ENCODE measurements at regions not wholly inside any gene's neighbourhood (a gene's known extent, or its start where the extent isn't known, plus 50 kb on each side); places are given as distances from the start of the nearest gene placed in this dataset.

DNA sequence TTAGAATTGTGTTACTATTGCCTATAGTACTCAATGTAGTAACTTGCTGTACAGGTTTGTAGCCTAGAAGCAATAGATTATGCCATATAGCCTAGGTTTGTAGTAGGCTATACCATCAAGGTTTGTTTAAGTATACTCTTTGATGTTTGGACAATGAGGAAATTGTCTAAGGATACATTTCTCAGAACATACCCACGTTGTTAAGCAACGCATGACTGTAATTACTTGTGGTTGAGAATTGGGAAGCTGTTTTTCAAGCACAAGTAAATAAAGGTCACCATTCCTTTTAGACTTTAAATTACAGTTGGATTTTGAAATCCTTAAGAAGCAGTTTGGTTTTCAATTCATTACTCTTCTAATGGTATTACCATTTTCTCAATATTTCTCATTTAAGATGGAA, 89.8 kb upstream of the KCNH7 start:
- Histone ChIP-seq H3K9me1 (ENCODE audit: control insufficient read depth, insufficient read depth, low read length) (no peaks in the 10 kb centered on the region), H3K9ac (ENCODE audit: insufficient read depth in 1 of 2, low read depth in 2 of 2, low read length in 2 of 2) (no peak overlapping the region), H3K4me1 (replicated peaks in 1 of 2; ENCODE audit: control insufficient read depth in 2 of 2, insufficient read depth in 2 of 2, low read length in 2 of 2) (no peaks in the 10 kb centered on the region), H3K4me2 (ENCODE audit: insufficient read depth, low read length) (no peak overlapping the region), H4K20me1 (replicated peaks; ENCODE audit: control insufficient read depth, insufficient read depth, low read length) (no peaks in the 10 kb centered on the region), H3K4me3 (no peak overlapping the region), H2AFZ (ENCODE audit: low read depth, low read length) (no peak overlapping the region), H3K27ac (ENCODE audit: extremely low read depth, low read depth, low read length) (no peak overlapping the region), H3K27me3 (ENCODE audit: control insufficient read depth in 2 of 2, insufficient read depth in 2 of 2, low read length in 2 of 2) (no peaks in the 10 kb centered on the region), H3K36me3 (ENCODE audit: control insufficient read depth, insufficient read depth, low read length) (no peaks in the 10 kb centered on the region), H3K79me2 (ENCODE audit: control insufficient read depth, insufficient read depth, low read length) (no peaks in the 10 kb centered on the region), H3K9me3 (replicated peaks; ENCODE audit: control insufficient read depth, insufficient read depth, low read depth, low read length) (no peaks in the 10 kb centered on the region)
- intact Hi-C loops (cut with micrococcal nuclease) (no loop called here), in situ Hi-C loops (cut with MboI) (no loop called here)
- POLR2A ChIA-PET, result no interaction called here
- TF ChIP-seq KLF16 (IDR thresholded peaks at IDR 0.05) (no peak), ZKSCAN8 (CRISPR knock-in tag; IDR thresholded peaks at IDR 0.05) (no peak), NFIC (IDR thresholded peaks at IDR 0.05) (no peak), SAFB (IDR thresholded peaks at IDR 0.05; ENCODE audit: borderline replicate concordance, low read depth, low read length) (no peak)
- TF ChIP-seq, protein P1, sequence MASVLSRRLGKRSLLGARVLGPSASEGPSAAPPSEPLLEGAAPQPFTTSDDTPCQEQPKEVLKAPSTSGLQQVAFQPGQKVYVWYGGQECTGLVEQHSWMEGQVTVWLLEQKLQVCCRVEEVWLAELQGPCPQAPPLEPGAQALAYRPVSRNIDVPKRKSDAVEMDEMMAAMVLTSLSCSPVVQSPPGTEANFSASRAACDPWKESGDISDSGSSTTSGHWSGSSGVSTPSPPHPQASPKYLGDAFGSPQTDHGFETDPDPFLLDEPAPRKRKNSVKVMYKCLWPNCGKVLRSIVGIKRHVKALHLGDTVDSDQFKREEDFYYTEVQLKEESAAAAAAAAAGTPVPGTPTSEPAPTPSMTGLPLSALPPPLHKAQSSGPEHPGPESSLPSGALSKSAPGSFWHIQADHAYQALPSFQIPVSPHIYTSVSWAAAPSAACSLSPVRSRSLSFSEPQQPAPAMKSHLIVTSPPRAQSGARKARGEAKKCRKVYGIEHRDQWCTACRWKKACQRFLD (CRISPR knock-in tag; IDR thresholded peaks at IDR 0.05), result no peak
- WGBS (ENCODE audit: insufficient coverage, low coverage, missing lambda C conversion rate), result 0% methylated on average over 2 of the region's 2 CpGs
- DNase-seq (ENCODE audit: extremely low read depth in 1 of 4, low spot score in 3 of 4) (no peak), FAIRE-seq (no peak), ATAC-seq (no peak)
- CTCF ChIA-PET (ENCODE audit: low intra/inter-chr PET ratio), result no interaction called here
- BruUV-seq (replicated peaks), result no TSS peak

DNA sequence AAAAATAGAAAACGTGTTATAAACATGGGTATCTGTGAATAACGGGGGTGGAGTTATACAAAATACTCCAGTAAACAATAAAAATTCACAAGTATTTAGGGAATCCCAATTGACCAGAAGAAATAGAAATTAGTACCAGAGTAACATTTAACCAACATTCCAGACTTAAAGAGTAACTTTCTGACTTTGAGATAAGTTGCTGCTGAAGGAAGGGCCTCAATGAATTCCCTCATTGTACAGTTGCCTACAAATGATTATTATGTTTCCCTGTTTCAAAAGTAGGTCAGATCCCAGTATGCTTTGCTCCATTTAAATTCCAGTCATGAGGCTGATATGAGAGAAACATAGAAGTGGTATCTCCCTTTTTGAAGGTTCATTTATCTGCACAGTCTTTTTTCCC, 88.3 kb upstream of the KCNH7 start:
- Histone ChIP-seq H3K4me2 (ENCODE audit: insufficient read depth, low read length) (no peak overlapping the region), H3K9ac (ENCODE audit: insufficient read depth in 1 of 2, low read depth in 2 of 2, low read length in 2 of 2) (no peak overlapping the region), H3K79me2 (ENCODE audit: control insufficient read depth, insufficient read depth, low read length) (no peaks in the 10 kb centered on the region), H3K4me3 (no peak overlapping the region), H2AFZ (ENCODE audit: low read depth, low read length) (no peak overlapping the region), H4K20me1 (replicated peaks; ENCODE audit: control insufficient read depth, insufficient read depth, low read length) (no peaks in the 10 kb centered on the region), H3K27ac (ENCODE audit: extremely low read depth, low read depth, low read length) (no peak overlapping the region), H3K9me3 (replicated peaks; ENCODE audit: control insufficient read depth, insufficient read depth, low read depth, low read length) (no peaks in the 10 kb centered on the region), H3K36me3 (ENCODE audit: control insufficient read depth, insufficient read depth, low read length) (no peaks in the 10 kb centered on the region), H3K27me3 (ENCODE audit: control insufficient read depth in 2 of 2, insufficient read depth in 2 of 2, low read length in 2 of 2) (no peaks in the 10 kb centered on the region), H3K9me1 (ENCODE audit: control insufficient read depth, insufficient read depth, low read length) (no peaks in the 10 kb centered on the region), H3K4me1 (replicated peaks in 1 of 2; ENCODE audit: control insufficient read depth in 2 of 2, insufficient read depth in 2 of 2, low read length in 2 of 2) (no peaks in the 10 kb centered on the region)
- no TSS peak for BruUV-seq (replicated peaks)
- FAIRE-seq (no peak), ATAC-seq (no peak), DNase-seq (ENCODE audit: extremely low read depth in 1 of 4, low spot score in 3 of 4) (no peak)
- ChIA-PET POLR2A (no interaction called here), CTCF (ENCODE audit: low intra/inter-chr PET ratio) (no interaction called here)
- in situ Hi-C loops (cut with MboI) (no loop called here), intact Hi-C loops (cut with micrococcal nuclease) (no loop called here)
- TF ChIP-seq POLR2A (conservative IDR thresholded peaks at IDR 0.05), result no peak
- TF ChIP-seq, protein P2, sequence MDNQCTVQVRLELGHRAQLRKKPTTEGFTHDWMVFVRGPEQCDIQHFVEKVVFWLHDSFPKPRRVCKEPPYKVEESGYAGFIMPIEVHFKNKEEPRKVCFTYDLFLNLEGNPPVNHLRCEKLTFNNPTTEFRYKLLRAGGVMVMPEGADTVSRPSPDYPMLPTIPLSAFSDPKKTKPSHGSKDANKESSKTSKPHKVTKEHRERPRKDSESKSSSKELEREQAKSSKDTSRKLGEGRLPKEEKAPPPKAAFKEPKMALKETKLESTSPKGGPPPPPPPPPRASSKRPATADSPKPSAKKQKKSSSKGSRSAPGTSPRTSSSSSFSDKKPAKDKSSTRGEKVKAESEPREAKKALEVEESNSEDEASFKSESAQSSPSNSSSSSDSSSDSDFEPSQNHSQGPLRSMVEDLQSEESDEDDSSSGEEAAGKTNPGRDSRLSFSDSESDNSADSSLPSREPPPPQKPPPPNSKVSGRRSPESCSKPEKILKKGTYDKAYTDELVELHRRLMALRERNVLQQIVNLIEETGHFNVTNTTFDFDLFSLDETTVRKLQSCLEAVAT (IDR thresholded peaks at IDR 0.05), result no peak
- TF ChIP-seq ZNF584 (CRISPR knock-in tag; IDR thresholded peaks at IDR 0.05; ENCODE audit: low read depth), result no peak
- TF ChIP-seq, protein P3, sequence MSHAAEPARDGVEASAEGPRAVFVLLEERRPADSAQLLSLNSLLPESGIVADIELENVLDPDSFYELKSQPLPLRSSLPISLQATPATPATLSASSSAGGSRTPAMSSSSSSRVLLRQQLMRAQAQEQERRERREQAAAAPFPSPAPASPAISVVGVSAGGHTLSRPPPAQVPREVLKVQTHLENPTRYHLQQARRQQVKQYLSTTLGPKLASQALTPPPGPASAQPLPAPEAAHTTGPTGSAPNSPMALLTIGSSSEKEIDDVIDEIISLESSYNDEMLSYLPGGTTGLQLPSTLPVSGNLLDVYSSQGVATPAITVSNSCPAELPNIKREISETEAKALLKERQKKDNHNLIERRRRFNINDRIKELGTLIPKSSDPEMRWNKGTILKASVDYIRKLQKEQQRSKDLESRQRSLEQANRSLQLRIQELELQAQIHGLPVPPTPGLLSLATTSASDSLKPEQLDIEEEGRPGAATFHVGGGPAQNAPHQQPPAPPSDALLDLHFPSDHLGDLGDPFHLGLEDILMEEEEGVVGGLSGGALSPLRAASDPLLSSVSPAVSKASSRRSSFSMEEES (CRISPR knock-in tag; IDR thresholded peaks at IDR 0.05), result no peak
- TF ChIP-seq, protein P4, sequence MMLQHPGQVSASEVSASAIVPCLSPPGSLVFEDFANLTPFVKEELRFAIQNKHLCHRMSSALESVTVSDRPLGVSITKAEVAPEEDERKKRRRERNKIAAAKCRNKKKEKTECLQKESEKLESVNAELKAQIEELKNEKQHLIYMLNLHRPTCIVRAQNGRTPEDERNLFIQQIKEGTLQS (IDR thresholded peaks at IDR 0.05), result no peak
- TF ChIP-seq, protein P4 (CRISPR knock-in tag; conservative IDR thresholded peaks at IDR 0.05), result no peak
- whole genome bisulfite sequencing (ENCODE audit: insufficient coverage, low coverage, missing lambda C conversion rate), result 0% methylated on average over 2 of the region's 2 CpGs
